ENCODE measurements at regions not wholly inside any gene's neighbourhood (a gene's known extent, or its start where the extent isn't known, plus 50 kb on each side); places are given as distances from the start of the nearest gene placed in this dataset.

DNA sequence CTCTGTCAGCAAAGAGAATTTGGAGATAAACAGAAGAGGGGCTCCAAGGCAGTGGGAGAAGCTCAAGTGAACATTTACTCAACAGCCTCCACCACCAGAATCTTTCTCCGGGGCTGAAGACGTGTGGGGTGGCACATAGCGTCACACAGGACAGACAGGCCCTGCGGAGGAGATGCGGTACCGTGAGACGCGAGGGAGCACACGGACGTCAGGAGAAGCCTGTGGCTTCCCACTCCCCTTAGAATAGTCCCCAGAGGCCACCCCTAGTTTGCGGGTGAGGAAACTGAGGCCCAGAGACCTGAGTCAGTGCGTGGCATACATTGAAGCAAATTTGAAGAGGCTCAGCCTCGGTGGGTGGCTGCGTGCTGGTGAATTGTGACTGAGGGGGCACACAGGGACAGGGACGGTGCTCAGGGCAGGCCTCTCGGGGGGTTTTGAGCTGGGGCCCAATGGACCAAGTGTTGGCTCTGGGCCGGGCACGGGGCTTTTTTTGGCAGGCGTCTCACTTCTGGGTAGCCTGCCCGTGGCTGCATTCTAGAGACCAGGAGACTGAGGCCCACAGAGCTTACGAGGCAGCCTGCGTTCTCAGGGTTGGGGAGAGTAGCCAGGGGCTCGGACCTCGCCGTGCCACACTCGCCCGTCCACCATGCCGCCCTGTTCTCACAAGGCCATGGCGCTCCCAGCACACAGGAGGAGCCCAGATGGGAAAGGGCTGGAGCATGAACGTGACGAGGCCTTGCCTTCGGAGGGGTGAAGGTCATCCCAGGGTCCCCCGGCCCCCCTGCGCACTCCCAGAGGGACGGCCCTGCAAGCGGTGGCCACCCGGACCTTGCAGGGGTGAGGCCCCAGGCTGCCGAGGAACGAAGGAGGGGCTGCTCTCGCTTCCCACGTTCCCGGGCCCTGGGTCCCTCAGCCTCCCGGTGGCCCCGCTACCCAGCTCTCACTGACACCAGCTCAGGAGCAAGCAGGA is 220.6 kb downstream of the C9orf50 start:
- WGBS = 88% methylated on average over 44 of the region's 44 CpGs
- no peak overlapping the region for H3K4me3 ChIP-seq (ENCODE audit: low read depth, low read length)
- no peak for DNase-seq (ENCODE audit: extremely low spot score)
- no peaks in the 10 kb centered on the region for H3K36me3 ChIP-seq (ENCODE audit: insufficient read depth)
- H3K4me1 ChIP-seq (ENCODE audit: insufficient read depth) = no peaks in the 10 kb centered on the region
- no peak overlapping the region for H3K27ac ChIP-seq (ENCODE audit: low read depth)

DNA sequence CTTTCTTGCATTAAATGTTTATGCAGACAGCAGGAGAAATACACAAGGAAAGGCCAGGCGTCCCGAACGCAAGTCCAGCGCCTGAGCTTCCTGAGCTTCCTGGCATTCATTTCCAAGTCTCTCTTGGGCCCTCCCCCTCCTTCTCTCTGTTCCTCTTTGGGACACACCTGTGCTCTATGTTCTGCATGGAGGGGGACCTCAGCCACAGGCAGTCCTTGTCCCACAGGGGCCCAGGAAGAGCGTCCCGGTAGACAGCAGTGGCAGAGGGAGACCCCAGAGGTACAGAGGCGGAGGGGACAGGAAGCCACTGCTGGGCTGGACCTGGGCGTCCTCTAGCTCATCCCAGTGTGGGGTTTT is 221.3 kb downstream of the C9orf50 start:
- 60% methylated on average over 8 of the region's 8 CpGs for WGBS
- H3K36me3 ChIP-seq (ENCODE audit: insufficient read depth) = no peaks in the 10 kb centered on the region

DNA sequence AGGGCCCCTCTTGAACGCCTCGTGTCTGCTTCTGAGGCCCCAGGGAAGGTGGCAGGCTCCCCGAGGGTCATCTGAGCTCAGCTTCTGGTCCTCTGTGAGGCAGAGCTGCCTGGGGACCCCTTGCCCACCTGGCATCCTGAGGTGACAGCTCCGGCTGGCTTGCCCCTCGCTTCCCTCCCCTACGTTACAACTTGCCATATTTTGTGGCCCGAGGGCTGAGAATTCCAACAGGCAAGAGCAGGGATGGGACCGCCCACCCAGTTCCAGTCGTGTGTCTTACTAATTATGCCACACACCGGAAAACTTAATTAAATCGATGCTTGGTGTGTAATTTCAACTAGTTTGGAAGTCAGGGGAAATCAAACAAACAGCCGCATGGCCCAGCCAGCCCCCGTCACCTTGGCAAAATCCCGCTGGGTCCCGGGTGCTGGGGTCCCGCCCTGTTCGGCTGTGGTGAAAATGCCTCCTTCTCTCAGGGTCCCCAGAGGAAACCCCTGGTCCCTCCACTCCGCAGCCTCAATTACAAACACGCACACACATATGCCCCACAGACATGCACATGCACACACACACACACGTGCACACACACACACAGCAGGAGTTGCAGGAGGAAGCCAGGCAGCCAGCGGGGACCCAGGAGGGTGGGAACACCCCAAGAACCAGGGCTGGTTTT is 221.0 kb upstream of the IER5L start:
- no peak overlapping the region for H3K27ac ChIP-seq (ENCODE audit: low read depth)
- no peak overlapping the region for H3K4me3 ChIP-seq (ENCODE audit: low read depth, low read length)
- WGBS = 82% methylated on average over 21 of the region's 21 CpGs
- H3K4me1 ChIP-seq (ENCODE audit: insufficient read depth) = no peaks in the 10 kb centered on the region
- DNase-seq (ENCODE audit: extremely low spot score) = no peak
- H3K36me3 ChIP-seq (ENCODE audit: insufficient read depth) = no peaks in the 10 kb centered on the region

More for the DNA sequence above, 221.3 kb downstream of the C9orf50 start:
- DNase-seq (ENCODE audit: extremely low spot score) = no peak
- no peak overlapping the region for H3K4me3 ChIP-seq (ENCODE audit: low read depth, low read length)
- no peak overlapping the region for H3K27ac ChIP-seq (ENCODE audit: low read depth)
- H3K4me1 ChIP-seq (ENCODE audit: insufficient read depth) = no peaks in the 10 kb centered on the region

DNA sequence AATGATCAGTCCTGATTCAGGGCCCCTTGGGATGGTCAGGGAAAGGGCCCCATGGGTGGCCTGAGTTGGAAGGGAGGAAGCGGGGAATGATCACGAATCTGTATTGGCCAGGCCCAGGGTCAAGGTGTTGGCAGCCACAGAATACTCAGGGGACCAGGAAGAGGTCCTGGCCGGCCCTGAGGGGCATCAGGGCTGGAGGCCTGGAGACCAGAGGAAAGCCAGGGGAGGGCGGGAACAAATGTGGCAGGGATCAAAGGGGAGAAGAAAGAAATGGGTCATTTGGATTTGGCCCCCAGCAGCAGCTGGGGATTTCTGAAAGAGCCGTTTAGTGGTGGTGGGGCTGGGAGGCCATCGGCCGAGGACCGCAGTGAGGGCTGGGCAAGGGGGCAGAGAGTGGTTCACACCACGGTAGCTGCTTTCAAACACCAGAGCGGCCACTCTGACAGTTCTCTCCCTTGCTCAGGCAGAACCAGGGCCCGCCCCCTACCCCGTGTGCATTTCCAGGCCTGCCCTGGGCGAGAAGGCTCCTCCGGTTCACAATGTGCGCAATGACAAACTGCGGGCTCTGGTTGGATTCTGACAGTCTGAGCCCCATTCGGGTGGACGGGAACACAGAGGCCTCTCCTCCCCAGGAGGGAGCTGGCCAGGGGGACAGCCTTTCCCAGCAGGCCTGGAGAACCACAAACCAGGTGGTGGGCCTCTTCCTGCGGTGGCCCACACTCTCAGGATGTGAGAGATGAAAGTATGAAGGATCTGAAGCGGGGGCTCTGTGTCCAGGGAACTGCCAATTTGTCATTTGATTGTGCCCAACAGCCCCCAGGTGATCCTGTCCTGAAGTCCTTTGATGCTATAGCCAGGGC is 220.3 kb upstream of the IER5L start:
- 82% methylated on average over 20 of the region's 20 CpGs for WGBS
- no peaks in the 10 kb centered on the region for H3K4me1 ChIP-seq (ENCODE audit: insufficient read depth)
- no peak for DNase-seq (ENCODE audit: extremely low spot score)
- no peaks in the 10 kb centered on the region for H3K36me3 ChIP-seq (ENCODE audit: insufficient read depth)
- no peak overlapping the region for H3K27ac ChIP-seq (ENCODE audit: low read depth)
- no peak overlapping the region for H3K4me3 ChIP-seq (ENCODE audit: low read depth, low read length)

DNA sequence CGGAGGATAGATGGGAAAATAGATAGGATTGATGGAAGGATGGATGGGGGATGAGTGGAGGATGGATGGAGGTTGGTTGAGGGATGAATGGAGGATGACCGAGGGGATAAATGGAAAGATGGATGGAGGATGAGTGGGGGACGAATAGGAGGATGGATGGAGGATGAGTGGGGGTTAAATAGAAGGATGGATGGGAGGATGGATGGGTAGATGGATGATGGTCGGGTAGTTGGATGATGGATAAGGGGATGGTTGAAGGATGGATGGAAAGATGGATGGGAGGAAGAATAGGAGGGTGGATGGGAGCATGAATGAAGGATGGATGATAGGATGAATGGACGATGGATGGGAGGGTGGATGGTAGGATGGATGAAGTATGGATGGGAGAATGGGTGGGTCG is 219.3 kb upstream of the IER5L start:
- Histone ChIP-seq H3K4me3 (ENCODE audit: low read depth, low read length) (no peak overlapping the region), H3K4me1 (ENCODE audit: insufficient read depth) (no peaks in the 10 kb centered on the region), H3K36me3 (ENCODE audit: insufficient read depth) (no peaks in the 10 kb centered on the region), H3K27ac (ENCODE audit: low read depth) (no peak overlapping the region)
- 94% methylated on average over 6 of the region's 6 CpGs for WGBS
- DNase-seq (ENCODE audit: extremely low spot score) = no peak

DNA sequence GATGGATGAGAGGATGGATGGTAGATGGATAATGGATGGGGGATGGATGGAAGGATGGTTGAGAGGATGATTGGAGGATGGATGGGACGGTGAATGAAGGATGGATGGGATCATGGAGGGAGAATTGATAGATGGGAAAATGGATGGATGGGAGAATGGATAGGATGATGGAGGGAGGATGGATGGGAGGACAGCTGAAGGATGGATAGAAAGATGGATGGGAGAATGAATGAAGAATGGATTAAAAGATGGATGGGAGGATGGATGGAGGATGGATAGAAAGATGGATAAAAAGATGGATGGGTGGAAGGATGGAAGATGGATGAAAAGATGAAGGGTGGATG is 218.3 kb upstream of the IER5L start:
- Histone ChIP-seq H3K4me1 (ENCODE audit: insufficient read depth) (no peaks in the 10 kb centered on the region), H3K4me3 (ENCODE audit: low read depth, low read length) (no peak overlapping the region), H3K36me3 (ENCODE audit: insufficient read depth) (no peaks in the 10 kb centered on the region), H3K27ac (ENCODE audit: low read depth) (no peak overlapping the region)
- 76% methylated on average over 1 of the region's 1 CpG for WGBS
- DNase-seq (ENCODE audit: extremely low spot score) = no peak

DNA sequence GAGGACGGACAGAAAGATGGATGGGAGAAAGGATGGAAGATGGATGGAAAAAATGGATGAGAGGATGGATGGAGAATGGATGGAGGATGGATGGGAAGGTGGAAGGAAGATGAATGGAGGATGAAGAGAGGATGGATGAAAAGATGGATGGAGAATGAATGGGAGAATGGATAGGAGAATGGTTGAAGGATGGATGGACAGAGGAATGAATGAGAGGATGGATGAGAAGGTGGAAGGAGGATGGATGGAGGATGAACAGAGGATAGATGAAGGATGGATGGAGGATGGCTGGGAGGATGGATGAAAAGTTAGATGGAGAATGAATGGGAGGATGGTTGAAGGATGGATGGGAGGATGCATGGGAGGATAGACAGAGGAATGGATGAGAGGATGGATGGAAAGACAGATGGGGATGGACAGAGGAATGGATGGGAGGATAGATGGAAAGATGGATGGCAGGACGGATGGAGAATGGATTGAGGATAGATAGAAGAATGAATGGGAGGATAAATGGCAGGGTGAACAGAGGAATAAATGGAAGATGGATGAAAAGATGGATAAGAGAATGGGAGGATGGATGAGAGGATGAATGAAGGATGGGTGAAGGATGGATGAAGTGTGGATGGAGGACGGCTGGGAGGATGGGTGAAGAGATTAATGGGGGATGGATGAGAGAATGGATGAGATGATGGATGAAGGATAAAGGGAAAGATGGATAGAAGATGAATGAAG is 217.7 kb upstream of the IER5L start:
- Histone ChIP-seq H3K4me3 (ENCODE audit: low read depth, low read length) (no peak overlapping the region), H3K36me3 (ENCODE audit: insufficient read depth) (no peaks in the 10 kb centered on the region), H3K4me1 (ENCODE audit: insufficient read depth) (no peaks in the 10 kb centered on the region), H3K27ac (ENCODE audit: low read depth) (no peak overlapping the region)
- 89% methylated on average over 3 of the region's 3 CpGs for WGBS
- no peak for DNase-seq (ENCODE audit: extremely low spot score)

DNA sequence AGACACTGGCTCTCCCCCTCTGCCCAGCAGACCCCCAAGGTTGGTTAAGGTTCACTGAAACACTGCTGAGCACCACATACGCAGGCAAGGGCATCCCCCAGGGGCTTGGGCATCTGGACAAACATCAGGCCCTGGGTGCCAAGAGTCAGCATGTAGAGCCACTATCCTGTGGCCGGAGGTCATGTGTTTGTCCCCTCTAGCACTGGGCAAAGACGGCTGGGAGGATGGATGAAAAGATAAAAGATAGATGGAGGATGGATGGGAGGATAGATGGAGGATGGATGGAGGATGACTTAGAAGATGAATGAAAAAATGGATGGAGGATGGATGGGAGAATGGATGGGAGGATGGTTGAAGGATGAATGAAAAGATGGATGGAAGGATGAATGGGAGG is 216.8 kb upstream of the IER5L start:
- Histone ChIP-seq H3K4me3 (ENCODE audit: low read depth, low read length) (no peak overlapping the region), H3K27ac (ENCODE audit: low read depth) (no peak overlapping the region), H3K36me3 (ENCODE audit: insufficient read depth) (no peaks in the 10 kb centered on the region), H3K4me1 (ENCODE audit: insufficient read depth) (no peaks in the 10 kb centered on the region)
- no peak for DNase-seq (ENCODE audit: extremely low spot score)
- 86% methylated on average over 3 of the region's 3 CpGs for WGBS

DNA sequence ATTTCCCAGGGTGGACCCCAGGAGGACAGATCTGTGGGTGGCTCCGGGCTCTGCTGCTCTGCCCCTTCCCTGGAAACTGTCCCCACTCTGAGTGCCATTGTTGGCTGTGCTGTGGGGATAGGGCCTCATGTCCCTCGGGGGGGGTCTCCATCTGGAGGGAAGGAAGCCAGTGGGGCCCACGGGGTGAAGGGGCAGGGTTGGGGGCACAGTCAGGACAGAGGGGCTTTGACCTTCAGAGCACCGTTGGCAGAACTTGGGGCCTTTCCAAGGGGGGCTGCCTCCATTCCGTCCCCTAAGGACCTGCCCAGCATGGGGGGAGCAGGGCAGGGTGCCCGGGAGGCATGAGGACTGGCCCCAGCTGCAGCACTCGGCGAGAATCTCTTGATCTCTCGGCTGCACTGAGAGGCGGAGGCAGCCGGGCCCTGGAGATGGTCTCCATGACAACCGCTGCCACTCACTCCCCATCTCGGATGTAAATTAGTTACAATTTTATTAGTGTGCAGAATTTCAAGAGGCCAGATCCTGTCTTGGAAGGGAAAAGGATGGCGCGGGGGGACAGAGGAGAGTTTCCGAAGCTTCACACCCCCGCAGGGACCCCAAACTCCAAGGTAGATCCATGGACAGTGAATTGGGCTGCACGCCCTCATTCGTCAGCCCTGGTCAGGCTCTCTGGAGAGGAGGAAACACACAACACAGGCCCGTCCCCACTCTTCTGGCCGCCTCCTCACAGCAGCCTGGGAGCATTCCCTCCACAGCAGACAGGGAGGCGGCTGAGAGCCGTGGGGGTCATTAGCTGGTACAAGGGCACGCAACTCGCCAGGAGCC is 216.2 kb upstream of the IER5L start:
- no peak overlapping the region for H3K27ac ChIP-seq (ENCODE audit: low read depth)
- DNase-seq (ENCODE audit: extremely low spot score) = no peak
- H3K4me1 ChIP-seq (ENCODE audit: insufficient read depth) = no peaks in the 10 kb centered on the region
- 55% methylated on average over 25 of the region's 25 CpGs for WGBS
- H3K4me3 ChIP-seq (ENCODE audit: low read depth, low read length) = no peak overlapping the region
- no peaks in the 10 kb centered on the region for H3K36me3 ChIP-seq (ENCODE audit: insufficient read depth)

DNA sequence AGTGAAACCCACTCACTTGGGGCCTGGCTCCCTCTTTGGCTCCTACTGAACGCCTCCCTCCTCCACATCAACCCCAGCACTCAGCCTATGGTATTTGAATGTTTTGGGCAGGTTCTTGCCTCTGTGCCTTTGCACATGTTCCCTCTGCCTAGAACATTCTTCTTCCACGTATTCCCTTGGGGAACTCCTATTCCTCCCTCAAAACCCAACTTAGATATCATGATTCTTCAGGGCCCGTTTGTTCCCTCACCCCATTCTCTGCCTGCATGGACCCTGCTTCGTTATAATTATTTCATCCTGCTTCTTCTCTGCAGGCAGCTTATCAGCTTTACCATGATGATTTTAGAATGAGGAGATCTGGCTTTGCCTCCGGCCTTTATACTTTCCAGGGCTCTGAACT is 215.0 kb upstream of the IER5L start:
- no peak overlapping the region for H3K27ac ChIP-seq (ENCODE audit: low read depth)
- DNase-seq (ENCODE audit: extremely low spot score) = no peak
- no peaks in the 10 kb centered on the region for H3K36me3 ChIP-seq (ENCODE audit: insufficient read depth)
- H3K4me3 ChIP-seq (ENCODE audit: low read depth, low read length) = no peak overlapping the region
- WGBS = 88% methylated on average over 5 of the region's 5 CpGs
- no peaks in the 10 kb centered on the region for H3K4me1 ChIP-seq (ENCODE audit: insufficient read depth)

DNA sequence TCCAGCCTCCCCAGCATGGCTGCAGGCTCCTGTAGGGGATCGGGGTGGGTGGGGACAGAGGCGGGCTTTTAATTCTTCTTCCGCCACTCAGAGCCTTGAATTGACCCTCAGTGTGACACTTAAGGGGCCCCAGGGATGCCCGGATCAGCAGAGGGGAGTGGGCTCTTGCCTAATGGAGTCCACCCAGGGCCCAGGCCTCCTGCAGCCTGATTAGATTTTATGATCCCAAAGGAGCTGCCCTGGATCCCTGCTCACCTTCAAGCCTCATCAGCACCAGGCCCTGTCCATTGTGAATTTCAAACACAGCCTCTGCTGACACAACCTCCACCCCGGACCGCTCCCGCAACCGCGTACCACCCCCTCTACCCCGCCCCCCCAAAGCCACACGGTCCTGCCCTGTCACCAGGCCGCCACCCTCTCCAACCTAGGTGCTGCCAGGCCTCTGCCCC is 214.1 kb upstream of the IER5L start:
- no peak for DNase-seq (ENCODE audit: extremely low spot score)
- no peak overlapping the region for H3K4me3 ChIP-seq (ENCODE audit: low read depth, low read length)
- no peaks in the 10 kb centered on the region for H3K4me1 ChIP-seq (ENCODE audit: insufficient read depth)
- no peak overlapping the region for H3K27ac ChIP-seq (ENCODE audit: low read depth)
- H3K36me3 ChIP-seq (ENCODE audit: insufficient read depth) = no peaks in the 10 kb centered on the region
- WGBS = 77% methylated on average over 12 of the region's 12 CpGs

DNA sequence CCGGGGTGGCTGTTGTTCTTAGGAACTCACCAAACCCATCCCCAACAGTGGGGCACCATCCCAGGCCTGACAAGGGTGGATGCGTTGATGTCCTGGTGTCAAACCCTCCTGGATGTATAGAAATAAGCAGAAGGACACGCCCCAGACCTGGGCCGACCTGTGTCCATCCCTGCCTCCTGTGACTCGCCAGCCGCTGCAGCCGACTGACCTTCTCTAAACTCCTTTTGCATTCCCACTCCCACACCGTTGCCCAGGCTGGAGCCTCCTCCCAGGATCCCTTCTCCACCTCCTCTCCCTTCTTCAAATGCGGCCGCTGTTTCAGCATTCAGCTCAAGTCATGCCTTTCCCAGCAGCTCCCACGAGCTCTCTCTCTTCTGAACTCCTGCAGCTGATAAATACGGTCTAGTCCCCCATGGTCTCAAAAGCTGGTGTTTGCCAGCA is 213.2 kb upstream of the IER5L start:
- Histone ChIP-seq H3K4me3 (ENCODE audit: low read depth, low read length) (no peak overlapping the region), H3K4me1 (ENCODE audit: insufficient read depth) (no peaks in the 10 kb centered on the region), H3K27ac (ENCODE audit: low read depth) (no peak overlapping the region), H3K36me3 (ENCODE audit: insufficient read depth) (no peaks in the 10 kb centered on the region)
- WGBS = 87% methylated on average over 12 of the region's 12 CpGs
- no peak for DNase-seq (ENCODE audit: extremely low spot score)

Measured in urinary bladder (tissue), 3 donors.